ENCODE measurements at regions not wholly inside any gene's neighbourhood (a gene's known extent, or its start where the extent isn't known, plus 50 kb on each side); places are given as distances from the start of the nearest gene placed in this dataset.

DNA sequence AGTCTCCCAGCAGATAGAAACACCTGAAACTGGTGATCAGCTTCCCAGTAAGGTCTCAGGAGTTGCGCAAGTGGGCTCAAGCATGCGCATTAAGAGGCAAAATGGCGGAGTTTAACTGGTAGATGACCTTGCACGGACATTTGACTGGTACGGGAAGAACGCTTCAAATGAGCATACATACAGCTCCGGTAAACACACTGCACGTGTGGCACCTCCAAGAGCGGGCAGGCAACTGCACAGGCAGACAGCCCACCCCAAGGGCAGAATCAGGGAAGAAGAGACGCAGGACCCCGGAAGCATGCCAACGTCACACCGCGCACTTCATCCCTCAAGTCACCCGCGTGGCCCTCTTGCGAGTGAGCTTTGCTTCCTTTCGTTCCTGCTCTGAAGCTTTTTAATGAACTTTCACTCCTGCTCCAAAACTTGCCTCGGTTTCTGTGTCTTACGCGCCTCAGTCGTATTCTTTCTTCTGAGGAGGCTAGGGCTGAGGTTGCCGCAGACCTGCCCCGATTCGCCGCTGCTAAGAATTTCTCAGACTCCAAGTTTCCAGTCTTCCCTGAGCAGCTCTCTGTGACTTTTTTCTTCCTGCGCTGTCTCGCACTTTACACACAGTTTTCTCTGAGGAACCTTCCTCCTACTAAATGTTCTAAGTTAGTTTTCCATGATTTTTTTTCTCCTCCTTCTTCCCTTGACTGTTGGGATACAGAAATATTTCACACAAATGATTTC is 180.7 kb upstream of the ZFP42 start:
- no peaks in the 10 kb centered on the region for H3F3A ChIP-seq (ENCODE audit: insufficient read depth)
- no peak overlapping the region for H2AFZ ChIP-seq (ENCODE audit: low read depth, low read length, severe bottlenecking)
- TF ChIP-seq EZH2phosphoT487 (conservative IDR thresholded peaks at IDR 0.05; ENCODE audit: low read length): no peak
- TF ChIP-seq, protein P1, sequence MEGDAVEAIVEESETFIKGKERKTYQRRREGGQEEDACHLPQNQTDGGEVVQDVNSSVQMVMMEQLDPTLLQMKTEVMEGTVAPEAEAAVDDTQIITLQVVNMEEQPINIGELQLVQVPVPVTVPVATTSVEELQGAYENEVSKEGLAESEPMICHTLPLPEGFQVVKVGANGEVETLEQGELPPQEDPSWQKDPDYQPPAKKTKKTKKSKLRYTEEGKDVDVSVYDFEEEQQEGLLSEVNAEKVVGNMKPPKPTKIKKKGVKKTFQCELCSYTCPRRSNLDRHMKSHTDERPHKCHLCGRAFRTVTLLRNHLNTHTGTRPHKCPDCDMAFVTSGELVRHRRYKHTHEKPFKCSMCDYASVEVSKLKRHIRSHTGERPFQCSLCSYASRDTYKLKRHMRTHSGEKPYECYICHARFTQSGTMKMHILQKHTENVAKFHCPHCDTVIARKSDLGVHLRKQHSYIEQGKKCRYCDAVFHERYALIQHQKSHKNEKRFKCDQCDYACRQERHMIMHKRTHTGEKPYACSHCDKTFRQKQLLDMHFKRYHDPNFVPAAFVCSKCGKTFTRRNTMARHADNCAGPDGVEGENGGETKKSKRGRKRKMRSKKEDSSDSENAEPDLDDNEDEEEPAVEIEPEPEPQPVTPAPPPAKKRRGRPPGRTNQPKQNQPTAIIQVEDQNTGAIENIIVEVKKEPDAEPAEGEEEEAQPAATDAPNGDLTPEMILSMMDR (IDR thresholded peaks at IDR 0.05; ENCODE audit: insufficient read depth, low read length, poor library complexity, severe bottlenecking): no peak
- no peaks in the 10 kb centered on the region for H3K27me3 ChIP-seq (ENCODE audit: low read length)
- H4K20me1 ChIP-seq (ENCODE audit: low read depth, low read length): no peaks in the 10 kb centered on the region
- no peak overlapping the region for H3K27ac ChIP-seq (ENCODE audit: low read depth, low read length)
- H3K36me3 ChIP-seq (ENCODE audit: low read length): no peaks in the 10 kb centered on the region
- no peak overlapping the region for H3K4me3 ChIP-seq (ENCODE audit: insufficient read depth, low read length, poor library complexity, severe bottlenecking)
- no peaks in the 10 kb centered on the region for H3K79me2 ChIP-seq (ENCODE audit: insufficient read depth, low read length)
- no peak overlapping the region for H3K9ac ChIP-seq (ENCODE audit: low read length)
- H3K4me2 ChIP-seq (ENCODE audit: low read depth, low read length, poor library complexity, severe bottlenecking): no peak overlapping the region
- H3K9me3 ChIP-seq (ENCODE audit: insufficient read depth, low read length): no peaks in the 10 kb centered on the region
- H3K9me2 ChIP-seq (replicated peaks; ENCODE audit: insufficient read depth, low read length): no peaks in the 10 kb centered on the region

DNA sequence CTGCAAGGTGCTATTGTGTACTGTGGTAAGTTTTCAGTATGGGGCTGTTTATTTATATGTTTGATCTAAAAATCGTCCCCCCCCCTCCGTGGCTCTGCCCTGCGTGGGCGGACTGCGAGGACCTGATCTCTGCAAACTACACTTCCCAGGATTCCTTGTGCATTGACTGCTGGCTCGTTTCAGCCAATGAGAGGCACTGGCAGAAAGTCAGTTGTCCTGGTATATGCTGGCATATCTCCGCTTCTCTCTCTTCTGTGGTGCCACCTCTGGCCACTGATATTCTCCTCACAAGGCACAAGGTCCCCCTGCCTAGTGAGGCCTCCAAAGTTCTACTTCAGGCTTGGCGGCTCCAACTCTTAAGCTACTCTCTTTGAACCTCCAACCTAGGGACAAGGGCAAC is 168.8 kb upstream of the ZFP42 start:
- H3K36me3 ChIP-seq (ENCODE audit: low read length): no peaks in the 10 kb centered on the region
- no peak overlapping the region for H2AFZ ChIP-seq (ENCODE audit: low read depth, low read length, severe bottlenecking)
- H3K4me2 ChIP-seq (ENCODE audit: low read depth, low read length, poor library complexity, severe bottlenecking): no peak overlapping the region
- no peak overlapping the region for H3K9ac ChIP-seq (ENCODE audit: low read length)
- no peak overlapping the region for H3K4me3 ChIP-seq (ENCODE audit: insufficient read depth, low read length, poor library complexity, severe bottlenecking)
- no peak overlapping the region for H3K27ac ChIP-seq (ENCODE audit: low read depth, low read length)
- no peaks in the 10 kb centered on the region; the same call in 1 of the 2 replicates for H3K9me2 ChIP-seq (replicated peaks; ENCODE audit: insufficient read depth, low read length)
- TF ChIP-seq, protein P1 (IDR thresholded peaks at IDR 0.05; ENCODE audit: insufficient read depth, low read length, poor library complexity, severe bottlenecking): no peak
- no peak for TF ChIP-seq EZH2phosphoT487 (conservative IDR thresholded peaks at IDR 0.05; ENCODE audit: low read length)
- H3K27me3 ChIP-seq (ENCODE audit: low read length): no peaks in the 10 kb centered on the region
- H3K9me3 ChIP-seq (ENCODE audit: insufficient read depth, low read length): no peaks in the 10 kb centered on the region
- H3F3A ChIP-seq (ENCODE audit: insufficient read depth): no peaks in the 10 kb centered on the region
- H3K79me2 ChIP-seq (ENCODE audit: insufficient read depth, low read length): no peaks in the 10 kb centered on the region
- H4K20me1 ChIP-seq (ENCODE audit: low read depth, low read length): no peaks in the 10 kb centered on the region

DNA sequence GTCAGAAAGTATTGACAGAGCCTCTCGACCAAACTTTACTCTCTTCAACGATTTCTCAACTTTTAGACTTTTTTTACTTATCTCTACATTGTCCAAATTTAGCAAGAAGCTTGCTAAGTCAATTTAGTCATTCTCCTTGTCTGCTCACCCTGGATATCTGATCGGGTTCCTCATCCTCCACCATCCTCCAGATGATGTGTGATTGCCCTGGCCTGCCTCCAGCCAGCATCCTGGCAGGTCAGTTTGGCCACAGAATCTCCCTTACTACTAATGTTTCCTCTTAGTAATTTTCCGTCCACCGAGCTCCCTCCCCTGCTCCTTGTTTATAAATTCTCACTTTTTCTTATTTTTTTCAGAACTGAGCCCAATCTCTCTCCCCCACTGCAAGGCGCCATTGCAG is 167.9 kb upstream of the ZFP42 start:
- no peak for TF ChIP-seq EZH2phosphoT487 (conservative IDR thresholded peaks at IDR 0.05; ENCODE audit: low read length)
- TF ChIP-seq, protein P1 (IDR thresholded peaks at IDR 0.05; ENCODE audit: insufficient read depth, low read length, poor library complexity, severe bottlenecking): no peak
- no peak overlapping the region for H3K4me2 ChIP-seq (ENCODE audit: low read depth, low read length, poor library complexity, severe bottlenecking)
- no peaks in the 10 kb centered on the region for H3K79me2 ChIP-seq (ENCODE audit: insufficient read depth, low read length)

More for the DNA sequence above, 167.9 kb upstream of the ZFP42 start:
- Histone ChIP-seq H3K27ac (ENCODE audit: low read depth, low read length) (no peak overlapping the region), H3K36me3 (ENCODE audit: low read length) (no peaks in the 10 kb centered on the region), H3K9ac (ENCODE audit: low read length) (no peak overlapping the region), H3K9me2 (replicated peaks; ENCODE audit: insufficient read depth, low read length) (no peaks in the 10 kb centered on the region), H4K20me1 (ENCODE audit: low read depth, low read length) (no peaks in the 10 kb centered on the region), H3F3A (ENCODE audit: insufficient read depth) (no peaks in the 10 kb centered on the region), H2AFZ (ENCODE audit: low read depth, low read length, severe bottlenecking) (no peak overlapping the region), H3K4me3 (ENCODE audit: insufficient read depth, low read length, poor library complexity, severe bottlenecking) (no peak overlapping the region), H3K9me3 (ENCODE audit: insufficient read depth, low read length) (no peaks in the 10 kb centered on the region), H3K27me3 (ENCODE audit: low read length) (no peaks in the 10 kb centered on the region)

Data from SU-DHL-6 (cell line).